SK-N-SH (cell line): ENCODE measurements at regions not wholly inside any gene's neighbourhood (a gene's known extent, or its start where the extent isn't known, plus 50 kb on each side); places are given as distances from the start of the nearest gene placed in this dataset.
A peak's percentile ranks its signal among the peaks of the same experiment; 100 is the strongest.

Experiments used
- CTCF ChIA-PET: fragments of 300-600, 350-600 bp; formaldehyde crosslinking; extraction: SDS; loops from one replicate; lab custom pipeline; 2021; lab: Yijun Ruan, JAX
- POLR2A ChIA-PET: fragments of 350-600 bp; sonication (Branson Sonifier 250); formaldehyde crosslinking; extraction: SDS; loops from one replicate; lab custom pipeline; 2020; ENCODE audit warnings: antibody characterized with exemption, inconsistent platforms; lab: Yijun Ruan, JAX
- DNase-seq: peaks from one replicate; pipeline ENCODE4 v3.0.0; 2012
- H2AFZ ChIP-seq: fragments of 200-600 bp; sonication (generic); 2 replicates; pipeline ENCODE4 v1.8.1; 2016; ENCODE audit warnings: antibody characterized with exemption, mild to moderate bottlenecking, low read depth
- H3F3A ChIP-seq: fragments of 200-600 bp; sonication (generic); replicated peaks from 2 replicates; pipeline ENCODE3; 2016; ENCODE audit warnings: antibody characterized with exemption, mild to moderate bottlenecking; ENCODE audit not compliant: insufficient read depth
- H3K27ac ChIP-seq, 2 experiments: fragments of 200-500 bp in 1 of 2; fragments of 200-600 bp in 1 of 2; sonication (Bioruptor generic) in 1 of 2; sonication (generic), shearing (Covaris generic) in 1 of 2; 2 replicates each; pipeline versions ENCODE4 v1.5.1 to v1.6.1; 2014 to 2016; ENCODE audit warnings: low read depth in 2 of 2, inconsistent platforms in 1 of 2, low read length in 1 of 2, mild to moderate bottlenecking in 1 of 2, mixed read lengths in 1 of 2
- H3K27me3 ChIP-seq: fragments of 200-600 bp; sonication (generic), shearing (Covaris generic); 2 replicates; pipeline ENCODE4 v1.6.1; 2016; ENCODE audit warnings: mixed run types; ENCODE audit not compliant: insufficient read depth
- H3K36me3 ChIP-seq, 2 experiments: fragments of 200-500 bp in 1 of 2; fragments of 200-600 bp in 1 of 2; sonication (Bioruptor generic) in 1 of 2; sonication (generic) in 1 of 2; replicated peaks in 1 of 2; 2 replicates each; pipeline versions ENCODE3 to v1.5.1; 2014 to 2016; ENCODE audit warnings: low read length in 1 of 2, mild to moderate bottlenecking in 1 of 2; ENCODE audit not compliant: insufficient read depth in 2 of 2, control insufficient read depth in 1 of 2
- H3K4me1 ChIP-seq, 2 experiments: fragments of 200-500 bp in 1 of 2; fragments of 200-600 bp in 1 of 2; sonication (Bioruptor generic) in 1 of 2; sonication (generic), shearing (Covaris generic) in 1 of 2; 2 replicates each; pipeline versions ENCODE4 v1.5.1 to v1.6.1; 2014 to 2016; ENCODE audit warnings: low read depth in 1 of 2, low read length in 1 of 2, mixed run types in 1 of 2; ENCODE audit not compliant: insufficient read depth in 2 of 2, control insufficient read depth in 1 of 2
- H3K4me2 ChIP-seq: fragments of 200-600 bp; sonication (generic), shearing (Covaris generic); 2 replicates; pipeline ENCODE4 v1.6.1; 2017; ENCODE audit warnings: mixed run types
- H3K4me3 ChIP-seq, 2 experiments: fragments of 200-500 bp in 1 of 2; fragments of 200-600 bp in 1 of 2; sonication (Bioruptor generic) in 1 of 2; sonication (generic), shearing (Covaris generic) in 1 of 2; 2 replicates each; pipeline versions ENCODE4 v1.5.1 to v1.8.1; 2014 to 2016; ENCODE audit warnings: low read depth in 2 of 2, inconsistent platforms in 1 of 2, low read length in 1 of 2, mild to moderate bottlenecking in 1 of 2, mixed read lengths in 1 of 2, moderate library complexity in 1 of 2
- H3K79me2 ChIP-seq: fragments of 200-600 bp; sonication (generic); 2 replicates; pipeline ENCODE4 v1.8.1; 2017; ENCODE audit warnings: mild to moderate bottlenecking; ENCODE audit not compliant: insufficient read depth
- H3K9ac ChIP-seq: fragments of 200-600 bp; sonication (generic); 2 replicates; pipeline ENCODE4 v1.6.1; 2017; ENCODE audit warnings: mixed run types
- H3K9me2 ChIP-seq: fragments of 200-600 bp; sonication (generic); 2 replicates; pipeline ENCODE4 v1.6.1; 2017; ENCODE audit warnings: mixed run types
- H3K9me3 ChIP-seq: fragments of 200-600 bp; sonication (generic); 2 replicates; pipeline ENCODE4 v1.6.1; 2017; ENCODE audit warnings: mixed run types, mild to moderate bottlenecking, moderate library complexity
- H4K20me1 ChIP-seq: fragments of 200-600 bp; sonication (generic); 2 replicates; pipeline ENCODE4 v1.6.1; 2017; ENCODE audit warnings: mild to moderate bottlenecking, mixed run types; ENCODE audit not compliant: insufficient read depth
- CHD2 ChIP-seq: fragments of 150-350 bp; IDR thresholded peaks from 2 replicates; pipeline ENCODE4 v1.6.1; 2018; ENCODE audit warnings: low read length; ENCODE audit not compliant: partially characterized antibody
- ELF1 ChIP-seq: IDR thresholded peaks from 2 replicates; pipeline ENCODE4 v1.4.0; 2012
- FOSL2 ChIP-seq: IDR thresholded peaks from 2 replicates; pipeline ENCODE4 v1.4.0; 2012; ENCODE audit warnings: low read depth, mild to moderate bottlenecking, moderate library complexity, borderline replicate concordance
- FOXM1 ChIP-seq: IDR thresholded peaks from 2 replicates; pipeline ENCODE4 v1.4.0; 2012; ENCODE audit warnings: low read depth, mild to moderate bottlenecking
- GATA2 ChIP-seq: sonication (generic); formaldehyde crosslinking; IDR thresholded peaks from 2 replicates; pipeline ENCODE4 v1.5.0; 2020; ENCODE audit warnings: mild to moderate bottlenecking, missing genetic modification reagents
- POLR2AphosphoS5 ChIP-seq: IDR thresholded peaks from 2 replicates; pipeline ENCODE4 v1.6.1; 2012; ENCODE audit warnings: low read depth, low read length
- RAD21 ChIP-seq: IDR thresholded peaks from 2 replicates; pipeline ENCODE4 v1.6.1; 2012; ENCODE audit warnings: mild to moderate bottlenecking, low read length
- TAF1 ChIP-seq: IDR thresholded peaks from 2 replicates; pipeline ENCODE4 v1.6.1; 2012; ENCODE audit warnings: low read depth, mild to moderate bottlenecking, low read length, moderate library complexity, borderline replicate concordance
- TCF12 ChIP-seq: IDR thresholded peaks from 2 replicates; pipeline ENCODE4 v1.4.0; 2012
- TEAD4 ChIP-seq: IDR thresholded peaks from 2 replicates; pipeline ENCODE4 v1.4.0; 2012; ENCODE audit warnings: mild to moderate bottlenecking, borderline replicate concordance; ENCODE audit not compliant: insufficient read depth
- WGBS: methylation state at CpG from one replicate; pipeline ENCODE4 v1.1.6; 2017; ENCODE audit warnings: low lambda C conversion rate; 5-methylcytosine and 5-hydroxymethylcytosine counted together
- TF ChIP-seq, protein P1 (sequence below): IDR thresholded peaks from 2 replicates; pipeline ENCODE4 v1.4.0; 2012; ENCODE audit warnings: low read depth
- TF ChIP-seq, protein P2 (sequence below): fragments of 200-600 bp; sonication (generic); IDR thresholded peaks from 2 replicates; pipeline ENCODE4 v1.6.1; 2017; ENCODE audit warnings: antibody characterized with exemption, mild to moderate bottlenecking, moderate library complexity
- TF ChIP-seq, protein P3 (sequence below): fragments of 150-350 bp; IDR thresholded peaks from 2 replicates; pipeline ENCODE4 v1.6.1; 2017; ENCODE audit warnings: antibody characterized with exemption, low read length, low read depth, borderline replicate concordance
- TF ChIP-seq, protein P4 (sequence below): IDR thresholded peaks from 2 replicates; pipeline ENCODE4 v1.6.1; 2012; ENCODE audit warnings: mild to moderate bottlenecking, low read depth, low read length, moderate library complexity

GRCh38 chr3:86702381-86702958, 288.5 kb downstream of the VGLL3 start:
- no peaks in the 10 kb centered on the region for H3K36me3 ChIP-seq
- peak; percentile 9 for DNase-seq
- H3K9ac ChIP-seq: no peak overlapping the region
- H3K4me3 ChIP-seq: no peak overlapping the region
- no peaks in the 10 kb centered on the region for H4K20me1 ChIP-seq
- no peaks in the 10 kb centered on the region for H3K9me2 ChIP-seq
- WGBS: 0% methylated on average over 1 of the region's 1 CpG
- H3K9me3 ChIP-seq: no peaks in the 10 kb centered on the region
- H2AFZ ChIP-seq: no peak overlapping the region
- H3F3A ChIP-seq: no peaks in the 10 kb centered on the region
- no peak overlapping the region for H3K4me2 ChIP-seq
- ChIA-PET CTCF (interaction anchor here (0.8 to 3.3 kb wide), 10 partner anchors 9 to 465 kb away, joined by 3 to 17 read pairs (median 4); no protein-coding TSS in a partner anchor), POLR2A (no interaction called here)
- H3K27me3 ChIP-seq: peaks cover 5% of the 10 kb centered on the region; the same call in 1 of the 2 replicates
- H3K4me1 ChIP-seq: no peaks in the 10 kb centered on the region; a peak in 1 of 4 replicates
- H3K79me2 ChIP-seq: no peaks in the 10 kb centered on the region
- H3K27ac ChIP-seq: no peak overlapping the region
- peak; percentile 25; the same call in 1 of the 2 replicates for TF ChIP-seq RAD21
- TF ChIP-seq, protein P1, sequence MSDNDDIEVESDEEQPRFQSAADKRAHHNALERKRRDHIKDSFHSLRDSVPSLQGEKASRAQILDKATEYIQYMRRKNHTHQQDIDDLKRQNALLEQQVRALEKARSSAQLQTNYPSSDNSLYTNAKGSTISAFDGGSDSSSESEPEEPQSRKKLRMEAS: no peak
- no peak for TF ChIP-seq CHD2
- TF ChIP-seq, protein P2, sequence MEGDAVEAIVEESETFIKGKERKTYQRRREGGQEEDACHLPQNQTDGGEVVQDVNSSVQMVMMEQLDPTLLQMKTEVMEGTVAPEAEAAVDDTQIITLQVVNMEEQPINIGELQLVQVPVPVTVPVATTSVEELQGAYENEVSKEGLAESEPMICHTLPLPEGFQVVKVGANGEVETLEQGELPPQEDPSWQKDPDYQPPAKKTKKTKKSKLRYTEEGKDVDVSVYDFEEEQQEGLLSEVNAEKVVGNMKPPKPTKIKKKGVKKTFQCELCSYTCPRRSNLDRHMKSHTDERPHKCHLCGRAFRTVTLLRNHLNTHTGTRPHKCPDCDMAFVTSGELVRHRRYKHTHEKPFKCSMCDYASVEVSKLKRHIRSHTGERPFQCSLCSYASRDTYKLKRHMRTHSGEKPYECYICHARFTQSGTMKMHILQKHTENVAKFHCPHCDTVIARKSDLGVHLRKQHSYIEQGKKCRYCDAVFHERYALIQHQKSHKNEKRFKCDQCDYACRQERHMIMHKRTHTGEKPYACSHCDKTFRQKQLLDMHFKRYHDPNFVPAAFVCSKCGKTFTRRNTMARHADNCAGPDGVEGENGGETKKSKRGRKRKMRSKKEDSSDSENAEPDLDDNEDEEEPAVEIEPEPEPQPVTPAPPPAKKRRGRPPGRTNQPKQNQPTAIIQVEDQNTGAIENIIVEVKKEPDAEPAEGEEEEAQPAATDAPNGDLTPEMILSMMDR: peak; percentile 69
- TF ChIP-seq TAF1: no peak
- TF ChIP-seq FOSL2: no peak
- no peak for TF ChIP-seq ELF1
- TF ChIP-seq, protein P3, sequence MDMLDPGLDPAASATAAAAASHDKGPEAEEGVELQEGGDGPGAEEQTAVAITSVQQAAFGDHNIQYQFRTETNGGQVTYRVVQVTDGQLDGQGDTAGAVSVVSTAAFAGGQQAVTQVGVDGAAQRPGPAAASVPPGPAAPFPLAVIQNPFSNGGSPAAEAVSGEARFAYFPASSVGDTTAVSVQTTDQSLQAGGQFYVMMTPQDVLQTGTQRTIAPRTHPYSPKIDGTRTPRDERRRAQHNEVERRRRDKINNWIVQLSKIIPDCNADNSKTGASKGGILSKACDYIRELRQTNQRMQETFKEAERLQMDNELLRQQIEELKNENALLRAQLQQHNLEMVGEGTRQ: no peak
- no peak for TF ChIP-seq TEAD4
- TF ChIP-seq, protein P4, sequence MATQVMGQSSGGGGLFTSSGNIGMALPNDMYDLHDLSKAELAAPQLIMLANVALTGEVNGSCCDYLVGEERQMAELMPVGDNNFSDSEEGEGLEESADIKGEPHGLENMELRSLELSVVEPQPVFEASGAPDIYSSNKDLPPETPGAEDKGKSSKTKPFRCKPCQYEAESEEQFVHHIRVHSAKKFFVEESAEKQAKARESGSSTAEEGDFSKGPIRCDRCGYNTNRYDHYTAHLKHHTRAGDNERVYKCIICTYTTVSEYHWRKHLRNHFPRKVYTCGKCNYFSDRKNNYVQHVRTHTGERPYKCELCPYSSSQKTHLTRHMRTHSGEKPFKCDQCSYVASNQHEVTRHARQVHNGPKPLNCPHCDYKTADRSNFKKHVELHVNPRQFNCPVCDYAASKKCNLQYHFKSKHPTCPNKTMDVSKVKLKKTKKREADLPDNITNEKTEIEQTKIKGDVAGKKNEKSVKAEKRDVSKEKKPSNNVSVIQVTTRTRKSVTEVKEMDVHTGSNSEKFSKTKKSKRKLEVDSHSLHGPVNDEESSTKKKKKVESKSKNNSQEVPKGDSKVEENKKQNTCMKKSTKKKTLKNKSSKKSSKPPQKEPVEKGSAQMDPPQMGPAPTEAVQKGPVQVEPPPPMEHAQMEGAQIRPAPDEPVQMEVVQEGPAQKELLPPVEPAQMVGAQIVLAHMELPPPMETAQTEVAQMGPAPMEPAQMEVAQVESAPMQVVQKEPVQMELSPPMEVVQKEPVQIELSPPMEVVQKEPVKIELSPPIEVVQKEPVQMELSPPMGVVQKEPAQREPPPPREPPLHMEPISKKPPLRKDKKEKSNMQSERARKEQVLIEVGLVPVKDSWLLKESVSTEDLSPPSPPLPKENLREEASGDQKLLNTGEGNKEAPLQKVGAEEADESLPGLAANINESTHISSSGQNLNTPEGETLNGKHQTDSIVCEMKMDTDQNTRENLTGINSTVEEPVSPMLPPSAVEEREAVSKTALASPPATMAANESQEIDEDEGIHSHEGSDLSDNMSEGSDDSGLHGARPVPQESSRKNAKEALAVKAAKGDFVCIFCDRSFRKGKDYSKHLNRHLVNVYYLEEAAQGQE: no peak
- TF ChIP-seq TCF12: no peak
- no peak for TF ChIP-seq POLR2AphosphoS5
- TF ChIP-seq GATA2 (CRISPR knock-in tag): no peak
- no peak for TF ChIP-seq FOXM1
